Astrocyte of the spinal cord (primary cell): ENCODE measurements at regions not wholly inside any gene's neighbourhood (a gene's known extent, or its start where the extent isn't known, plus 50 kb on each side); places are given as distances from the start of the nearest gene placed in this dataset.

Experiments
- DNase-seq: peaks from one replicate; pipeline ENCODE4 v3.0.0; 2011; ENCODE audit warnings: low read depth, low spot score
- H3K4me3 ChIP-seq: 2 replicates; pipeline ENCODE4 v1.5.1; 2011; ENCODE audit warnings: low read depth, mild to moderate bottlenecking, low read length, moderate library complexity
- in situ Hi-C: cut with HindIII; loops from 2 replicates; pipeline ENCODE4 v1.10.0; 2017; ENCODE audit warnings: low sequenced_read_pairs
- TF ChIP-seq, protein P1 (sequence below): IDR thresholded peaks from 2 replicates; pipeline ENCODE4 v1.5.1; 2012; ENCODE audit warnings: low read depth, mild to moderate bottlenecking, low read length, inconsistent platforms

DNA sequence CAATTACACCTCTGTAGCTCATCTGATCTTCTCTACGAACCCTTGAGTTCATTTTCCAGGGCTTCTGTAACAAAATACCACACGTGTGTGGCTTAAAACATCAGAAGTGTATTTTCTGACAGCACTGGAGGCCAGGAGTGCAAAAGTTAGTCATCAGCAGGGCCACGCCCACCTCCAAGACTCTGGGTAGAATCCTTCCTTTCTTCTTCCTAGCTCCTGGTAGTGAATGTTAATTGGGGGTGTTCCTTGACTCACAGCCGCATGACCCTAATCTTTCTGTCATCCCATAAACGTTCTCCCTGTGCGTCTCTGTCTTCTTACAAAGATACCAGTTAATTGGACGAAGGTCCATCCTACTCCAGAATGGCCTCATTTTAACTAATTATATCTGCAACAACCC lies 115.0 kb downstream of the TRIML1 start:
- TF ChIP-seq, protein P1, sequence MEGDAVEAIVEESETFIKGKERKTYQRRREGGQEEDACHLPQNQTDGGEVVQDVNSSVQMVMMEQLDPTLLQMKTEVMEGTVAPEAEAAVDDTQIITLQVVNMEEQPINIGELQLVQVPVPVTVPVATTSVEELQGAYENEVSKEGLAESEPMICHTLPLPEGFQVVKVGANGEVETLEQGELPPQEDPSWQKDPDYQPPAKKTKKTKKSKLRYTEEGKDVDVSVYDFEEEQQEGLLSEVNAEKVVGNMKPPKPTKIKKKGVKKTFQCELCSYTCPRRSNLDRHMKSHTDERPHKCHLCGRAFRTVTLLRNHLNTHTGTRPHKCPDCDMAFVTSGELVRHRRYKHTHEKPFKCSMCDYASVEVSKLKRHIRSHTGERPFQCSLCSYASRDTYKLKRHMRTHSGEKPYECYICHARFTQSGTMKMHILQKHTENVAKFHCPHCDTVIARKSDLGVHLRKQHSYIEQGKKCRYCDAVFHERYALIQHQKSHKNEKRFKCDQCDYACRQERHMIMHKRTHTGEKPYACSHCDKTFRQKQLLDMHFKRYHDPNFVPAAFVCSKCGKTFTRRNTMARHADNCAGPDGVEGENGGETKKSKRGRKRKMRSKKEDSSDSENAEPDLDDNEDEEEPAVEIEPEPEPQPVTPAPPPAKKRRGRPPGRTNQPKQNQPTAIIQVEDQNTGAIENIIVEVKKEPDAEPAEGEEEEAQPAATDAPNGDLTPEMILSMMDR, result no peak
- in situ Hi-C loops, result no loop called here
- H3K4me3 ChIP-seq, result no peak overlapping the region
- DNase-seq, result no peak

DNA sequence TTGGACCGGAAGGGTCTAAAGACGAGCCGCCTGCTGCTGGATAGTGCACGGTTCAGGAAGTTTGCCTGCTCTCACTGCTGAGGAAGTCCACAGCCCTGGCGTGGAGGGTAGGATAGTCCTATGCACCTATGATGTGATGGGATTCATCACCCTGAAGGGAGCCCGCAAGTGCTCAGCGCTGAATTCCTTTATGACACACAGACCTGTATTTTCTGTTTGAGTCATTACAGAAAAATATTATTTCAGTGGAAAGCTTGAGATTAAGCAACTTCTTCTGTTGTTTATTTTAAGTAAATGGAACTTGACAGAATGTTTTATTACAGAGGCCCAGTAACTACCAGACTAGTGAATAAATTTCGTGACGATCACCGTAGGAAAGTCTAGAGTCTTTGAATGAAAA lies 123.2 kb downstream of the TRIML1 start:
- TF ChIP-seq, protein P1, result no peak
- H3K4me3 ChIP-seq, result no peak overlapping the region
- peak; percentile 24 for DNase-seq
- in situ Hi-C loops, result no loop called here

DNA sequence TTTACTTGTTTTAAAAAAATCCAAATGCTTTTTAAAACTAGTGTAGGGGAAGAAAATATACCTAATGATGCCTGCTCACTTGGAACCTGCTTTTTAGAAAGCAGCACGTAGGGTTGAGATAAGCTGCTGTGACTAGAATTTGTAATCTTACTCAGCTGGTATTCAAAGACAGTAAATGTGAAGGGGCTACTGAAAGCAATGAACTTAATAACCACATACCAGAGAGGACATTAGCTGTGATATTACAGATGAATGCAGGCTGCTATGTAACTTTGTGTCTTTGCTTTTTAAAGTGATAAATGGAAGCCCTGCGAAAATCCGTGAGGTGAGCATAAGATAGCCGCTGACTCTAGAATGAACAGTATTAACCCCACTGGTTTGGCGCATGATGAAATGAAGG lies 124.1 kb downstream of the TRIML1 start:
- TF ChIP-seq, protein P1, result no peak
- no peak overlapping the region for H3K4me3 ChIP-seq
- in situ Hi-C loops, result no loop called here
- no peak for DNase-seq

DNA sequence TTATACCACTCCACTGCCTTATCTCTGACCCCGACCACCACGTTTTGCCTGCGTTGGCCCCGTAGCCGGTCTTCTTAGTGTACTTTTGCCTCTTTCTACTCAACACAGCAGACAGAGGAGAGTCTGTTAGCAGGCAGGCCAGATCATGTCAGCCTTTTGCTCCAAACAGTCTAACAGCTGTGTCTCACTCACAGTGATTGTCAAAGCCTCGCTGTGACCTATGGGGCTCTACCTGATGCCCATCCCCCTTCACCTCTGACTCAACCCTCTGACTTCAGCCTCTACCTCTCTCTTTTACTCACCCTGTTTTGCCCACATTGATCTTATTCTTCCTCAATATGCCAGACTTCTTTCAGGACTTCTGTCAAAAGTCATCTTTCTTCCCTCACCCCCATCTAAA lies 127.1 kb downstream of the TRIML1 start:
- in situ Hi-C loops, result no loop called here
- no peak for DNase-seq
- TF ChIP-seq, protein P1, result no peak
- no peak overlapping the region for H3K4me3 ChIP-seq

DNA sequence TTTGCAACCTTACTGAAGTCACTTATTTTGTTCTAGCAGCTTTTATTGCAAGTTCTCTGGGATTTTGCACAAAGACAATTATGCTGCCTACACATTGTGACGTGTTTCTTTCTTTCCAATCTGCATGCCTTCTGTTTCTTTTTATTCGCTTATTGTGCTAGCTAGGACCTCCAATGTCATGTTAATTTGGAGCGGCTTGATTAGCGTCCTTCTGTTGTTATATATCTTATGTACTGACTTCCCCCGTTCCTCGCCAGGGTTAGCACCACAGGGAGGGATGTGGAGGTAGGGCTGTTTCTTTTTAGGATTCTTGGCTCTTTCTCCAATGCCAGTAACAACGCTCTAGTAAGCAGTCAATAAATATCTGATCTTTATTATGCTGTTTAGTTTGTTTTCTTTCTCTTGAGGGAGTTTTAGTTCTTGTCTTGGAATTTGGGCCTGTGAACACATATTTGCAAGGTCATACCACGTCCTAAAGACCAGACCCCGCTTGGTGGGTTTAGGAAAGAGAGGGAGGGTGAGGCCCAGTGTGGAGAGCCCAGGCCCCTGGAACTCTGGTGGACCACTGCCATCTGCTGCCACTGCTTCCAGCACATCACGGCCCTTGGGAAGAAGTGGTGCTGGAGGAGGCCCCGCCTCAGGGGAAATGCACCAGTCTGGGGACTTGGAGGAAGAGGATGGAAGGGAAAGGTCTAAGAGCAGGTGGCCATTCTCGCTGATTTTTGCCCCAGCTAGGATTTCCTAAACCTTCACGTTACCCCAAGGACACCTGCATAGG lies 129.1 kb downstream of the TRIML1 start:
- in situ Hi-C loops, result no loop called here
- no peak for DNase-seq
- TF ChIP-seq, protein P1, result no peak
- no peak overlapping the region for H3K4me3 ChIP-seq

DNA sequence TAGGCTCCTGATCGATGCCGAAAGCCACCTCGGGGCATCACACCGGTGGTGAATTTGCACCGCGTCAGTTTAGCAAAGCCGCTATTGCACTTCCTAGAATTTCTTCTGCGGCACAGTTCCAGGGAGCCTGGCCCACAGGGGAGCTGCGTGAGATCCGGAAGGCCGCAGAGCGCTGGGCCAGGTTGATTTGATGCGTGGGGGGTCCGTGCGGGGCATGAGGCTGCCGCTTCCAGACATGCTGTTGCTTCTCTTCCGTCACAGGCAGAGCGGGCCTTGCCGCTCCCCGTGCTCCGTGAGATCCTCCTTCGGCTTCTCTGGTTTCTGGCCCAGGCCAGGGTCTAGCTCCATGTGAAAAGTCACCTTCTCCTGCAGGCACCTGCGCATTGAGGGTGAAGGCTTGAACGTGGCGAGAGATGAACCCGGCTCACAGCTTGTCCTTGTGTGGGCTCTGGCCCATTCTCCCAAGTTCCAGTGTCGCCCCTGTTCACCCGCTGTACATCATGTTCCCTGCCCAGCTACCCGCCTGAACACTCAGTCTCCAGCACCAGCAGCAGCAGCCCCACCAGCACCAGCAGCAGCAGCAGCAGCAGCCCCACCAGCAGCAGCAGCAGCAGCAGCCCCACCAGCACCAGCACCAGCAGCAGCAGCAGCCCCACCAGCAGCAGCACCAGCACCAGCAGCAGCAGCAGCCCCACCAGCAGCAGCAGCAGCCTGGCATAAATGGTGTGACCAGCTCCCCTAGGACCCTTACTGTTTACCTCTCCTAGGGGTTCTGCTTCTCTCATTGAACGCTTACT lies 131.2 kb downstream of the TRIML1 start:
- H3K4me3 ChIP-seq, result no peak overlapping the region
- in situ Hi-C loops, result no loop called here
- DNase-seq, result no peak
- TF ChIP-seq, protein P1, result no peak
